ENCODE measurements at regions not wholly inside any gene's neighbourhood (a gene's known extent, or its start where the extent isn't known, plus 50 kb on each side); places are given as distances from the start of the nearest gene placed in this dataset.
A peak's percentile ranks its signal among the peaks of the same experiment; 100 is the strongest.

- TF ChIP-seq ZNF513 (tag by site-specific recombination; IDR thresholded peaks at IDR 0.05): no peak
- TF ChIP-seq ZNF155 (tag by site-specific recombination; IDR thresholded peaks at IDR 0.05): no peak
- no peak for TF ChIP-seq SP7 (tag by site-specific recombination; IDR thresholded peaks at IDR 0.05)
- TF ChIP-seq ZNF366 (tag by site-specific recombination; conservative IDR thresholded peaks at IDR 0.05): no peak
- TF ChIP-seq EGR2 (tag by site-specific recombination; IDR thresholded peaks at IDR 0.05; ENCODE audit: low read depth): no peak
- TF ChIP-seq TSHZ1 (tag by site-specific recombination; IDR thresholded peaks at IDR 0.05; ENCODE audit: borderline replicate concordance): no peak
- no peak for TF ChIP-seq ZNF677 (tag by site-specific recombination; IDR thresholded peaks at IDR 0.05)
These were observed 414.0 kb upstream of the FLRT2 start (continued) for GRCh38 chr14:85115921-85116320.

- CTCF ChIA-PET: interaction anchor here (0.6 to 0.7 kb wide), 2 partner anchors 17 to 597 kb away, joined by 3 read pairs; no protein-coding TSS in a partner anchor
- TF ChIP-seq ZNF529 (tag by site-specific recombination; IDR thresholded peaks at IDR 0.05; ENCODE audit: insufficient replicate concordance): no peak
- TF ChIP-seq HOXA7 (CRISPR knock-in tag; IDR thresholded peaks at IDR 0.05; ENCODE audit: borderline replicate concordance): no peak
- TF ChIP-seq ZNF645 (tag by site-specific recombination; IDR thresholded peaks at IDR 0.05): no peak
- POLR2A ChIA-PET: no interaction called here
- Histone ChIP-seq H3K4me3 (ENCODE audit: low read depth, low read length) (no peak overlapping the region), H3K9me3 (ENCODE audit: control insufficient read depth, insufficient read depth, low read depth, low read length) (no peaks in the 10 kb centered on the region), H3K36me3 (ENCODE audit: control insufficient read depth in 2 of 2, insufficient read depth in 1 of 2, low read length in 2 of 2) (no peaks in the 10 kb centered on the region), H3K27ac (ENCODE audit: extremely low read depth, low read depth, low read length) (no peak overlapping the region), H3K4me1 (ENCODE audit: control insufficient read depth, insufficient read depth, low read length) (peaks cover 9% of the 10 kb centered on the region)
These were observed 411.7 kb upstream of the FLRT2 start for GRCh38 chr14:85118274-85118673.

- no peaks in the 10 kb centered on the region for H3K36me3 ChIP-seq (ENCODE audit: control insufficient read depth in 2 of 2, insufficient read depth in 1 of 2, low read length in 2 of 2)
- POLR2A ChIA-PET: no interaction called here
- peak overlapping the region; percentile 35; the same call in 1 of the 2 replicates for H3K27ac ChIP-seq (ENCODE audit: extremely low read depth, low read depth, low read length)
- H3K4me1 ChIP-seq (ENCODE audit: control insufficient read depth, insufficient read depth, low read length): peaks cover 9% of the 10 kb centered on the region
- no peaks in the 10 kb centered on the region for H3K9me3 ChIP-seq (ENCODE audit: control insufficient read depth, insufficient read depth, low read depth, low read length)
- CTCF ChIA-PET: no interaction called here
- H3K4me3 ChIP-seq (ENCODE audit: low read depth, low read length): no peak overlapping the region
- TF ChIP-seq ELK4 (IDR thresholded peaks at IDR 0.05; ENCODE audit: borderline replicate concordance, low read depth, low read length) (no peak), ZNF639 (tag by site-specific recombination; IDR thresholded peaks at IDR 0.05) (no peak), OSR2 (tag by site-specific recombination; IDR thresholded peaks at IDR 0.05) (no peak), ZNF626 (tag by site-specific recombination; IDR thresholded peaks at IDR 0.05) (no peak), ZNF521 (tag by site-specific recombination; IDR thresholded peaks at IDR 0.05) (no peak)
These were observed 407.3 kb upstream of the FLRT2 start for GRCh38 chr14:85122690-85123089.
